Stimulated activated CD4-positive, alpha-beta T cell treated with anti-CD3 and anti-CD28 coated beads, TNF-alpha, amount 100 ng/mL, for 48 hours (primary cell): ENCODE measurements at regions not wholly inside any gene's neighbourhood (a gene's known extent, or its start where the extent isn't known, plus 50 kb on each side); places are given as distances from the start of the nearest gene placed in this dataset.
"Not testable (repeated sequence)": the region's sequence is repeated elsewhere in the genome, so short reads cannot be mapped to it uniquely, and the experiment has no call there.

Source experiments
- DNase-seq, 3 donors: peaks; one replicate each; pipeline ENCODE4 v3.0.0-alpha.2; 2020; ENCODE audit warnings: low read depth in 3 of 3

- no peak for DNase-seq
Observed at GRCh38 chr13:58989556-58989955, 1174.2 kb downstream of the DIAPH3 start.

GRCh38 chr13:58991826-58992477 lies 1171.8 kb downstream of the DIAPH3 start:
- DNase-seq: no peak

GRCh38 chr13:58992478-58993042 lies 1171.2 kb downstream of the DIAPH3 start:
- DNase-seq: no peak

GRCh38 chr13:58994077-58994476 lies 1169.7 kb downstream of the DIAPH3 start:
- no peak for DNase-seq

- no peak for DNase-seq
Observed at GRCh38 chr13:58994777-58995176, 1169.0 kb downstream of the DIAPH3 start.

- DNase-seq: no peak
Observed at GRCh38 chr13:58998716-58999115, 1165.0 kb downstream of the DIAPH3 start.

GRCh38 chr13:58999851-59000250 lies 1163.9 kb downstream of the DIAPH3 start:
- no peak for DNase-seq

- no peak for DNase-seq
Observed at GRCh38 chr13:59000770-59001169, 1163.0 kb downstream of the DIAPH3 start.

GRCh38 chr13:59012731-59013130 lies 1151.0 kb downstream of the DIAPH3 start:
- no peak for DNase-seq

- DNase-seq: no peak
Observed at GRCh38 chr13:59016250-59016649, 1147.5 kb downstream of the DIAPH3 start.

GRCh38 chr13:59024434-59024833 lies 1139.3 kb downstream of the DIAPH3 start:
- no peak for DNase-seq

GRCh38 chr13:59034198-59034597 lies 1129.5 kb downstream of the DIAPH3 start:
- no peak for DNase-seq

GRCh38 chr13:59038824-59039223 lies 1124.9 kb downstream of the DIAPH3 start:
- no peak for DNase-seq

GRCh38 chr13:59043016-59043415 lies 1120.7 kb downstream of the DIAPH3 start:
- DNase-seq: no peak

- DNase-seq: no peak
Observed at GRCh38 chr13:59047546-59047945, 1116.2 kb downstream of the DIAPH3 start.

GRCh38 chr13:59061621-59062020 lies 1102.1 kb downstream of the DIAPH3 start:
- no peak for DNase-seq

- DNase-seq: no peak
Observed at GRCh38 chr13:59064042-59064441, 1099.7 kb downstream of the DIAPH3 start.

GRCh38 chr13:59076386-59076785 lies 1087.3 kb downstream of the DIAPH3 start:
- DNase-seq: not testable (repeated sequence)

GRCh38 chr13:59086147-59086546 lies 1077.6 kb downstream of the DIAPH3 start:
- DNase-seq: no peak

- no peak for DNase-seq
Observed at GRCh38 chr13:59088716-59089115, 1075.0 kb downstream of the DIAPH3 start.

GRCh38 chr13:59094181-59094580 lies 1069.5 kb downstream of the DIAPH3 start:
- DNase-seq: no peak

- no peak for DNase-seq
Observed at GRCh38 chr13:59099182-59099974, 1064.3 kb downstream of the DIAPH3 start.
